ENCODE measurements at regions not wholly inside any gene's neighbourhood (a gene's known extent, or its start where the extent isn't known, plus 50 kb on each side); places are given as distances from the start of the nearest gene placed in this dataset.
"Not testable (repeated sequence)": the region's sequence is repeated elsewhere in the genome, so short reads cannot be mapped to it uniquely, and the experiment has no call there.

GRCh38 chr5:92641031-92641962 lies 939.7 kb downstream of the NR2F1-AS1 start:
- peak; percentile 83 to 88 for DNase-seq (ENCODE audit: low read depth in 2 of 2)

- no peak for DNase-seq (ENCODE audit: low read depth in 2 of 2)
Observed at GRCh38 chr5:92640340-92640739, 940.7 kb downstream of the NR2F1-AS1 start.

- DNase-seq (ENCODE audit: low read depth in 2 of 2), result no peak
Observed at GRCh38 chr5:92637960-92638359, 943.1 kb downstream of the NR2F1-AS1 start.

GRCh38 chr5:92637247-92637646 lies 943.8 kb downstream of the NR2F1-AS1 start:
- no peak for DNase-seq (ENCODE audit: low read depth in 2 of 2)

GRCh38 chr5:92635001-92635461 lies 946.0 kb downstream of the NR2F1-AS1 start:
- DNase-seq (ENCODE audit: low read depth in 2 of 2), result no peak

- no peak for DNase-seq (ENCODE audit: low read depth in 2 of 2)
Observed at GRCh38 chr5:92633875-92634487, 947.0 kb downstream of the NR2F1-AS1 start.

GRCh38 chr5:92633176-92633575 lies 947.8 kb downstream of the NR2F1-AS1 start:
- DNase-seq (ENCODE audit: low read depth in 2 of 2), result no peak

GRCh38 chr5:92631237-92631701 lies 949.8 kb downstream of the NR2F1-AS1 start:
- not testable (repeated sequence) for DNase-seq (ENCODE audit: low read depth in 2 of 2)

GRCh38 chr5:92629574-92629973 lies 951.4 kb downstream of the NR2F1-AS1 start:
- no peak for DNase-seq (ENCODE audit: low read depth in 2 of 2)

GRCh38 chr5:92629000-92629399 lies 952.0 kb downstream of the NR2F1-AS1 start:
- no peak for DNase-seq (ENCODE audit: low read depth in 2 of 2)

- DNase-seq (ENCODE audit: low read depth in 2 of 2), result no peak
Observed at GRCh38 chr5:92627186-92627585, 953.8 kb downstream of the NR2F1-AS1 start.

GRCh38 chr5:92616085-92616484 lies 964.9 kb downstream of the NR2F1-AS1 start:
- DNase-seq (ENCODE audit: low read depth in 2 of 2), result no peak

- DNase-seq (ENCODE audit: low read depth in 2 of 2), result no peak
Observed at GRCh38 chr5:92613546-92613945, 967.5 kb downstream of the NR2F1-AS1 start.

GRCh38 chr5:92610435-92610834 lies 970.6 kb downstream of the NR2F1-AS1 start:
- not testable (repeated sequence) for DNase-seq (ENCODE audit: low read depth in 2 of 2)

GRCh38 chr5:92605591-92605990 lies 975.4 kb downstream of the NR2F1-AS1 start:
- no peak for DNase-seq (ENCODE audit: low read depth in 2 of 2)

GRCh38 chr5:92599217-92599810 lies 981.7 kb downstream of the NR2F1-AS1 start:
- no peak for DNase-seq (ENCODE audit: low read depth in 2 of 2)

- no peak for DNase-seq (ENCODE audit: low read depth in 2 of 2)
Observed at GRCh38 chr5:92594031-92594430, 987.0 kb downstream of the NR2F1-AS1 start.

- no peak for DNase-seq (ENCODE audit: low read depth in 2 of 2)
Observed at GRCh38 chr5:92588876-92589275, 992.1 kb downstream of the NR2F1-AS1 start.

- no peak for DNase-seq (ENCODE audit: low read depth in 2 of 2)
Observed at GRCh38 chr5:92581690-92582089, 999.3 kb downstream of the NR2F1-AS1 start.

GRCh38 chr5:92581249-92581648 lies 999.8 kb downstream of the NR2F1-AS1 start:
- no peak for DNase-seq (ENCODE audit: low read depth in 2 of 2)

- no peak for DNase-seq (ENCODE audit: low read depth in 2 of 2)
Observed at GRCh38 chr5:92580814-92581213, 1000.2 kb downstream of the NR2F1-AS1 start.

GRCh38 chr5:92574023-92574422 lies 1007.0 kb downstream of the NR2F1-AS1 start:
- DNase-seq (ENCODE audit: low read depth in 2 of 2), result no peak
